HG03196 (cell line): ENCODE measurements at regions not wholly inside any gene's neighbourhood (a gene's known extent, or its start where the extent isn't known, plus 50 kb on each side); places are given as distances from the start of the nearest gene placed in this dataset.
"Not testable (repeated sequence)": the region's sequence is repeated elsewhere in the genome, so short reads cannot be mapped to it uniquely, and the experiment has no call there.

Source experiments
- ATAC-seq: cut with Tn5 transposase; IDR thresholded peaks from one replicate; pipeline ENCODE4 v1.9.1; 2021; ENCODE audit not compliant: unreplicated experiment

DNA sequence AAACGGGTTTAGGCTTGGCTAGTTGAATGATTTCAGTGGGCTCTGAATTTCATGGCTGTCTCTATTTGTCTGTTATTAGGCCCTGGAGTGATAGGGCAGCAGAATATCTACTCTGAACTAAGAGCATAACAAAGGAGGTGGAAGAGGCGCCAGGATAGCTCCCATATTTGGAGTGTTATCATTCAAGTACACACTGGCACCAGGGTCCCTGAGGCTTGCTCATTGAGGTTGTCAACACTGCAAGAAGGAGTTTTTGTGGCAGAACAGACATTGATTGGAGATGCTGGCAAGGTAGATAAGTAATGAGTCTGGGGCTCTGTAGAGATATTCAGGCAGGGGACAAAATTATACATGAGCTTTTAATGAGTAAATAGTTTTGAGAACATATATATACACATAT is 1748.4 kb downstream of the MRPL39 start:
- no peak for ATAC-seq

DNA sequence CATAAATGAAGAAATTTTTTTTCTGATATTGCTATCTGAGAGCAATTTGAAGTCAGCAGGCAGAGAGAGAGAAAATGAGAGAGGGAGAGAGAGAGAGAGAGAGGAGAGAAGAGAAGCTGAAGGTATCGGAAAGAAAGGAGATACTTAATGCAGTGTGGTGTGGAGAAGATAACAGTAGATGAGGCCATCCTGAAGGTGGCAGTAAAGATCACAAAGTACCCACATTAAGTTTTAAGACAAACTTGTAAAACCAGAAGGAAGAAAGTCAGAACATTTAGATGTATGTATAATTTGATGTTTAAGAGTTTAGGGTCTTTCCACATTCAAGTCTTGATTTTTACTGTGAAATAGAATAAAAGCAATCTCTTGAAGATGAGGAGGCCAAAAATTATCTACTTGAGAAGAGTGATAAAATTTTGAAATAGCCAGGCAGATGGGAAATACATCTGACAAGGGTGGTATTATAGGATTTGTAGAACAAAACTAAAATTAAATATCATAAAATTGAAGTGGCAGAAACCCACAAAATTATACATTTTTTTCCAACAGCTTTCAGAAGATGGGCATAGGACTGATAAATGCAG is 1753.4 kb downstream of the MRPL39 start:
- no peak for ATAC-seq

DNA sequence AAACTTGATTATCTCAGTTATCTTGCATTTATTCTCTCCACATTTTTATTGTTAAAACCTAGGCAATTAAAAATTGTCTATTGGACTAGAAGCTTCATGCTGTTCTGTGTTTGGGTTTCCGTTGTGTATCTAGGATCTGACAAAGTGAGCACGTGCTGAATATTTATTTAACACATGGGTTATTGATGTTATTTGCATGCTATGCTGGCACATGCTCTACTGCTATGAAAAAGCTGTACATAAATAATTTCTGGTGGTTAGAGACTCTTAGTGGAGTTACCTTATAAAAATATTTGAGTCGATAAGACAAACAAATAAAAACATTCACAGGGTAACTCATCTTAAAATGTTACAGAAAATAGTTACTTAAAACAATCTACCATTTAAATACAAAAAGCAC is 1769.7 kb downstream of the MRPL39 start:
- ATAC-seq = no peak

- ATAC-seq = no peak
Measured at GRCh38 chr21:23822760-23823159, 1784.5 kb downstream of the MRPL39 start.

DNA sequence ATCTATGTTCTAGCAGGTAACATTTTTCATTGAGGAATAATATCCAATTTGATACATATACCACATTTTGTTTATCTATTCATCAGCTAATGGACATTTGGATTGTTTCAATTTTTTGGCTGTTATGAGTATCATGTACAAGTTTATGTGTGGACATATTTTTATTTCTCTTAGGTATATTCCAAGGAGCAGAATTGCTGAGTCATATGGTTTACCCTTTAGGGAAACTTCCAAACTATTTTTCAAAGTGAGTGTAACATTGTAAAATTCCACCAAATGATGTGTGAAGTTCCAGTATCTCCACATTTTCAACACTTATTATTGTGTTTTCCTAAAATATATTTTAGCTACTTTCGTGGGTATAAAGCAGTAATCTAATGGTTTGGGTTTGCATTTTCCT is 1789.9 kb downstream of the MRPL39 start:
- no peak for ATAC-seq

DNA sequence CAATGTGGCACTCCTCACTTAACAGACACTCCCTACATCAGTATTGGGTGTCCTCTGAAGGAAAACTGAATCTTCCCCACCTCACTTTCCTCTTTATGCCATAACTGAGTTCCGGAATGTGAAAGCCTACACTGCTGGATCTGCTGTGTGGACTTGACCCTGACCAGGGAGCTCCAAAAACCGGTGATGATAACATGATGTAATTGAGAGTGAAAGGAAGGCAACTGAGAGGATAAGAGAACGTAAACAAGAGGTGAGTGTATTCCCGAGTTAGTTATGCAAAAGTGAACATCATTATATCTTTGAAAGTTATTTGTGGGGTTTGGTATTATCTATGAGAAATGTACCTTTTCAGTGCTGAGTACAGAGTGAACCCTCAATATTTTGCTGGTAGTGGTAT is 1794.8 kb downstream of the MRPL39 start:
- no peak for ATAC-seq

DNA sequence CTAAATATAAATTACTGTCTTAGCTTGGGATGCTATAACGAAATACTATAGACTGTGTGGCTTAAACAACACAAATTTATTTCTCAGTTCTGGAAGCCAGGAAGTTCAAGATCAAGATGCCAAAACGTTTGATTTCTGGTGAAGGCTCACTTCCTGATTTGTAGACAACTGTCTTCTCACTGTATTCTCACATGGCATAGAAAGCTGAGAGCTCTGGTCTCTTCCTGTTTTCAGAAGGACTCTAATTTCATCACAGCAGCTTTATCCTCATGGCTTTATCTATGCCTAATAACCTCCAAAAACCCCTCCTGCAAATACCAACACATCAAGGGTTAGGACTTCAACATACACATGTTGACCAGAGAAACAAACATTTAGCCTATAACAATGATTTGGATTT is 1795.5 kb downstream of the MRPL39 start:
- no peak for ATAC-seq

- ATAC-seq = no peak
Measured at GRCh38 chr21:23809573-23809972, 1797.7 kb downstream of the MRPL39 start.

- ATAC-seq = not testable (repeated sequence)
Measured at GRCh38 chr21:23806966-23807548, 1800.2 kb downstream of the MRPL39 start.

GRCh38 chr21:23804866-23805265 is 1802.4 kb downstream of the MRPL39 start:
- ATAC-seq = no peak

DNA sequence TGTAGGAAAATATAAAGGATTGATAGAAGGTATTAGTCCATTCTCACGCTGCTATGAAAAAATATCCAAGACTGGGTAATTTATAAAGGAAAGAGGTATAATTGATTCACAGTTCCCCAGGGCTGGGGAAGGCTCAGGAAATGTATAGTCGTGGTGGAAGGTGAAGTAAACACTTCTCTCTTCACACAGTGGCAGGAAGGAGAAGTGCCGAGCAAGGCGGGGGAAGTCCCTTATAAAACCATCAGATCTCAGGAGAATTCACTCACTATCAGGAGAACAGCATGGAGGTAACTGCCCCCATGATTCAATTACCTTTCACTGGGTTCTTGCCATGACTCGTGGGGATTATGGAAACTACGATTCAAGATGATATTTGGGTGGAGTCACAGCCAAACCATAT is 1806.0 kb downstream of the MRPL39 start:
- ATAC-seq = no peak

- no peak for ATAC-seq
Measured at GRCh38 chr21:23799376-23799775, 1807.9 kb downstream of the MRPL39 start.

DNA sequence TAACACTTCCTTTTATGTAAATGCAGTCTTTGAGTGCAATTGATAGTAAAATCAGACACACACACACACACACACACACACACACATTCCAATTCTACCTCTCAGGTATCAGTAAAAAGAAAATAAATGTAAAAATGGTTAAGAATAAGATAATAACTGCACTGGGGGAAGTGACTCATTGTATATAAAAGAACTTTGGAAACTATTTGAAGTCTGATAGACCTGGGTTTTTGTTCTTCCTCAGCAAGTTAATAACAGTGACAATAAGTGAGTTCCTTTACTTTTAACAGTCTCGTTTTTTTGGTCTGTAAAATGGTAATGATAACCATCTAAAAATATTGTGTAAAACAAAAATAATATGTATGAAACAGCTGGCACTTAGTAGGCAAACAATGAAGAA is 1815.0 kb downstream of the MRPL39 start:
- no peak for ATAC-seq

- no peak for ATAC-seq
Measured at GRCh38 chr21:23789864-23790263, 1817.4 kb downstream of the MRPL39 start.

DNA sequence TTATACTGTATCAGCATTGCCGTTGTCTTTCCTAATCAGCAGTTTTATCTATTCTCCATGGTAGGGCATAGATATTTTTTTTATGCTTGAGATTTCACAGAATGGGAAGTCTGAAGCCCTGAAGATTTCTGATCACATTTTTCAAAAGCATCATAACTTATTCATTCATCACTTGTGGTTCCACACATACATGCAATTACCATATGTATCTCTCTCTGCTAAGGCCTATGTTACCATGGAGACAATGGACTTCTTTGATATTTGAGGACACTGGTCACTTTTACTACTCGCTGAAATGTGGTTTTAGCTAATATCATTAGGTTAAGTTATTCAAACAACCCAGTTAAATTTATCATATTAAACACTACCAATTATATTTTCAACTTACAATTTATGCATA is 1827.0 kb downstream of the MRPL39 start:
- no peak for ATAC-seq

DNA sequence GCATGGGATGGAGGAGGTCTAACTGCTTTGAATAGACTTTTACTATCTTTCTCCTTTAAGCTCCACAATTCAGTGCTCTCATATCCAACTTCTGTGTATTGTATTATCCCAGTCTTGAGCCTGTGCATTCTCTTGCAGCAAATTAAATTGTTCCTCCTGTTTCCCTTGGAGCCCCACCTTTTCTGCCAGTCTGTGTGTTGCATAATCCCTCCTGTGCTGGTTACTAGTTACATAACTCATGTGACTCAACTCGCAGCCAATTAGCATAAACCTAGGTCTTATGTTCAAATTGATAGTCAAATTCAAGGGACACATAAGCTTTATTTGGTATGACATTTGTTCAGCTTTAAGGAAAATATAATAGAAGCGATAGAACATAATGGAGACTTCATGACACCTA is 1863.5 kb downstream of the MRPL39 start:
- ATAC-seq = no peak

GRCh38 chr21:23740463-23740862 is 1866.8 kb downstream of the MRPL39 start:
- no peak for ATAC-seq

GRCh38 chr21:23732776-23733175 is 1874.5 kb downstream of the MRPL39 start:
- no peak for ATAC-seq

- ATAC-seq = no peak
Measured at GRCh38 chr21:23729331-23729730, 1878.0 kb downstream of the MRPL39 start.

GRCh38 chr21:23725576-23725975 is 1881.7 kb downstream of the MRPL39 start:
- ATAC-seq = no peak

GRCh38 chr21:23718446-23719285 is 1888.6 kb downstream of the MRPL39 start:
- no peak for ATAC-seq

DNA sequence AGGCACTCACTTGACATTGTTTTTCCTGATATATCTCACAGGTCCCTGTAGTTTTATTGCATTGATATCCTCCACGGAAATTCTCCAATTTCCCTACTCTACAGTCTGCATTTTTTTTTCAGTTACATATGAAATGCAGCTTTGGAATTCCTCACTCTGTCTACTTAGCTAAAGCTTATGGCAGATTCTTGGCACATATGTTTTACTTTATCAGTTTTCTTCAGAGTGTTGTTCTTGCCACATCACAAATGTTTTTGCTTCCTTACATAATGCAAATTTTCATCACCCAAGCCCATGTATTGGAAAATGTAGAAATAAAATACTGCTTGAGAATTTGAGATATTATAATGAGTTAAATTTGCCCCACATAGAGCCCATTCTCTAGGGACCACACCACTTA is 1895.1 kb downstream of the MRPL39 start:
- no peak for ATAC-seq
